ENCODE measurements at regions not wholly inside any gene's neighbourhood (a gene's known extent, or its start where the extent isn't known, plus 50 kb on each side); places are given as distances from the start of the nearest gene placed in this dataset.

GRCh38 chr1:221456918-221457317, 285.0 kb downstream of the DUSP10 start:
- no peak for DNase-seq
- Histone ChIP-seq H3K9me3 (no peaks in the 10 kb centered on the region), H3K27ac (no peak overlapping the region), H3K36me3 (no peaks in the 10 kb centered on the region), H3K4me3 (no peak overlapping the region), H3K4me1 (no peaks in the 10 kb centered on the region), H3K27me3 (no peaks in the 10 kb centered on the region), H3K9ac (ENCODE audit: low read depth in 2 of 2, low read length in 2 of 2) (no peak overlapping the region)
- TF ChIP-seq CTCF (IDR thresholded peaks at IDR 0.05) = no peak
- intact Hi-C loops (cut with DNase I) = no loop called here

DNA sequence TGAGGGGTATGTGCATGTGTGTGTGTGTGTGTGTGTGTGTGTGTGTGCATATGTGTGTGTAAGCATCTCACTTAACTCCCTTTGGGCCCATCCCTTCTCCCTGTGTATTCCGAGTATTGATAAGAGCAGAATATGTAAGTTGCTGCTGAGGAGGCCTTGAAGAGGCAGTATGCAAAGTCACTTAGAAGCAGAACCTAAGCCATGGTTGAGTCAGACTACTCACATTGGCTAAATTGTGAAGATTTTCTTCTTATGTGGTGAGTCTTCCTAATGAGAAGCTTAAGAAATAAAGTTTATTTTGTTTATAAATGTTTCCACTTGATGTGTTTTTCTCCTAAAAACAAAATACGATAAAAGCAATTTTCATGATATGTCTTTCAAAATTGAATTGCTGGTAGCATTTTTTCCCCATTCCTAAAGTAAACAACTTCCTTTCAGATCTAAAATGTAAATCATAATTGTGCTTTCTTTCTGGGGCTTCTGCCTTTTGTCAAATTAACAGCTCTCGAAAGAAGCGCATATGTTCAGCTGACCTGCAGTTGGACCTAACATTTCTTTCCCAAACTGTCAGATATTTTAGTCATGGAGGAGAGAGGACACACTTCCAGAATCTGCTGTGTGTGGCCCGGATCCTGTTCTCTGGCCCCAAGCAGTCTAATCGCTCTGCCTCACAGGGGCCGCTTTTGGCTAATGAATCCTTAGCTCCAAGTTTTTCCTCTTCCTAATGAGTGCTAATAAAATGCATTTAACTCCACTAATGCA, 284.0 kb downstream of the DUSP10 start:
- intact Hi-C loops (cut with DNase I) = no loop called here
- Histone ChIP-seq H3K4me3 (no peak overlapping the region), H3K4me1 (no peaks in the 10 kb centered on the region), H3K27ac (no peak overlapping the region), H3K9ac (ENCODE audit: low read depth in 2 of 2, low read length in 2 of 2) (no peak overlapping the region), H3K36me3 (no peaks in the 10 kb centered on the region), H3K27me3 (no peaks in the 10 kb centered on the region), H3K9me3 (no peaks in the 10 kb centered on the region)
- no peak for DNase-seq
- no peak for TF ChIP-seq CTCF (IDR thresholded peaks at IDR 0.05)

- DNase-seq = no peak
Observed at GRCh38 chr1:221458447-221459156, 283.3 kb downstream of the DUSP10 start.

GRCh38 chr1:221459558-221459957, 282.3 kb downstream of the DUSP10 start:
- Histone ChIP-seq H3K27me3 (no peaks in the 10 kb centered on the region), H3K27ac (no peak overlapping the region), H3K36me3 (no peaks in the 10 kb centered on the region), H3K9ac (ENCODE audit: low read depth in 2 of 2, low read length in 2 of 2) (no peak overlapping the region), H3K4me1 (no peaks in the 10 kb centered on the region), H3K9me3 (no peaks in the 10 kb centered on the region), H3K4me3 (no peak overlapping the region)
- intact Hi-C loops (cut with DNase I) = no loop called here
- DNase-seq = no peak
- no peak for TF ChIP-seq CTCF (IDR thresholded peaks at IDR 0.05)

More at GRCh38 chr1:221458447-221459156, 283.3 kb downstream of the DUSP10 start:
- intact Hi-C loops (cut with DNase I) = no loop called here
- no peak for TF ChIP-seq CTCF (IDR thresholded peaks at IDR 0.05)
- no peaks in the 10 kb centered on the region for H3K27me3 ChIP-seq
- H3K27ac ChIP-seq = no peak overlapping the region
- H3K36me3 ChIP-seq = no peaks in the 10 kb centered on the region
- H3K9ac ChIP-seq (ENCODE audit: low read depth in 2 of 2, low read length in 2 of 2) = no peak overlapping the region
- no peak overlapping the region for H3K4me3 ChIP-seq
- no peaks in the 10 kb centered on the region for H3K9me3 ChIP-seq
- no peaks in the 10 kb centered on the region for H3K4me1 ChIP-seq

DNA sequence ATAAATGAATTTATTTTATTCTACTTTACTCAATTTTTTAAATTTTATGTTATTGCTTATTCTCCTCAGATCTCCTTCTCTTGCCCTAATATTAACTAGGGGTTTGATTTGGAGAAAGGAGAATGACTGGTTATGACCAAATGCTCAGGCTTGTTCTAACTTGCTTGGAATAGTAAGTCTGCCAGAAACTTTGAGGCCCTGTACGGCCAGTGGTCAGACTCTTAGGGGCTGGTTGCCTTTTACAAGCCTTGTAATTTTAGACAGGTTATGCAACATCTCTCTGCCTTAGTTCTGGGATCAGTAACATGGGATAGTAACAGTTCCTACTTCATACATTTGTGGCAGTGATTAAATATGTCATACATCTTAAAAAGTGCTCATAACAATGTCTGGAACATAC, 279.5 kb downstream of the DUSP10 start:
- DNase-seq = no peak
- no peak overlapping the region for H3K27ac ChIP-seq
- H3K9me3 ChIP-seq = no peaks in the 10 kb centered on the region
- intact Hi-C loops (cut with DNase I) = loop anchor here (10.0 kb wide), 1 partner anchor 552 kb away; no protein-coding TSS in a partner anchor
- no peak for TF ChIP-seq CTCF (IDR thresholded peaks at IDR 0.05)
- no peaks in the 10 kb centered on the region for H3K36me3 ChIP-seq
- H3K4me3 ChIP-seq = no peak overlapping the region
- H3K9ac ChIP-seq (ENCODE audit: low read depth in 2 of 2, low read length in 2 of 2) = no peak overlapping the region
- H3K4me1 ChIP-seq = no peaks in the 10 kb centered on the region
- no peaks in the 10 kb centered on the region for H3K27me3 ChIP-seq
